HEK293 (cell line): ENCODE measurements at regions not wholly inside any gene's neighbourhood (a gene's known extent, or its start where the extent isn't known, plus 50 kb on each side); places are given as distances from the start of the nearest gene placed in this dataset.

ENCODE experiments used
- CTCF ChIA-PET: fragments of 350-600 bp; formaldehyde crosslinking; extraction: SDS; loops from one replicate; lab custom pipeline; 2021; ENCODE audit warnings: antibody characterized with exemption; lab: Yijun Ruan, JAX
- POLR2A ChIA-PET: fragments of 300-600 bp; formaldehyde crosslinking; extraction: SDS; loops from one replicate; lab custom pipeline; 2020; ENCODE audit warnings: antibody characterized with exemption, inconsistent platforms; lab: Yijun Ruan, JAX
- H3K27ac ChIP-seq: fragments of 200-500 bp; sonication (Bioruptor generic); 2 replicates; pipeline ENCODE4 v1.5.1; 2014; ENCODE audit warnings: low read depth, low read length, control low read depth, inconsistent platforms; ENCODE audit errors: extremely low read depth
- H3K36me3 ChIP-seq, 2 experiments: fragments of 200-500 bp in 1 of 2; sonication (Bioruptor generic) in 1 of 2; 1 replicate in 1 of 2; 2 replicates in 1 of 2; pipeline ENCODE4 v1.5.1; 2014 to 2017; ENCODE audit warnings: inconsistent platforms in 2 of 2, low read length in 2 of 2; ENCODE audit not compliant: control insufficient read depth in 2 of 2, insufficient read depth in 1 of 2
- H3K4me1 ChIP-seq: fragments of 200-500 bp; sonication (Bioruptor generic); 2 replicates; pipeline ENCODE4 v1.5.1; 2014; ENCODE audit warnings: mild to moderate bottlenecking, low read length, inconsistent platforms; ENCODE audit not compliant: control insufficient read depth, insufficient read depth
- H3K4me3 ChIP-seq: 2 replicates; pipeline ENCODE4 v1.5.1; 2011; ENCODE audit warnings: low read depth, mild to moderate bottlenecking, control low read depth, low read length, moderate library complexity
- H3K9me3 ChIP-seq: fragments of 200-500 bp; sonication (Bioruptor generic); 2 replicates; pipeline ENCODE4 v1.5.1; 2014; ENCODE audit warnings: low read depth, low read length, inconsistent platforms; ENCODE audit not compliant: control insufficient read depth, insufficient read depth
- BCL11A ChIP-seq: fragments of 450-650 bp; formaldehyde crosslinking; IDR thresholded peaks from 2 replicates; pipeline ENCODE4 v1.5.1; 2016; ENCODE audit warnings: low read depth, missing biosample characterization, missing genetic modification characterization
- EGR2 ChIP-seq: fragments of 450-650 bp; formaldehyde crosslinking; IDR thresholded peaks from 2 replicates; pipeline ENCODE4 v1.5.1; 2016; ENCODE audit warnings: low read depth, missing biosample characterization, missing genetic modification characterization
- HOXA7 ChIP-seq: sonication (generic); formaldehyde crosslinking; IDR thresholded peaks from 2 replicates; pipeline ENCODE4 v1.8.1; 2022; ENCODE audit warnings: missing genetic modification reagents, borderline replicate concordance
- WT1 ChIP-seq: fragments of 450-650 bp; formaldehyde crosslinking; IDR thresholded peaks from 2 replicates; pipeline ENCODE4 v1.5.1; 2016; ENCODE audit warnings: missing biosample characterization, missing genetic modification characterization
- ZBTB48 ChIP-seq: fragments of 450-650 bp; formaldehyde crosslinking; IDR thresholded peaks from 2 replicates; pipeline ENCODE4 v1.5.1; 2016; ENCODE audit warnings: missing biosample characterization, missing genetic modification characterization
- ZFHX2 ChIP-seq: fragments of 450-650 bp; formaldehyde crosslinking; conservative IDR thresholded peaks from 2 replicates; pipeline ENCODE4 v1.5.1; 2016; ENCODE audit warnings: missing biosample characterization, missing genetic modification characterization
- ZNF114 ChIP-seq: fragments of 450-650 bp; formaldehyde crosslinking; IDR thresholded peaks from 2 replicates; pipeline ENCODE4 v1.5.0; 2017; ENCODE audit warnings: missing biosample characterization, missing genetic modification characterization
- ZNF157 ChIP-seq: fragments of 450-650 bp; formaldehyde crosslinking; IDR thresholded peaks from 2 replicates; pipeline ENCODE4 v1.5.1; 2016; ENCODE audit warnings: missing biosample characterization, missing genetic modification characterization
- ZNF169 ChIP-seq: fragments of 450-650 bp; formaldehyde crosslinking; IDR thresholded peaks from 2 replicates; pipeline ENCODE4 v1.5.1; 2016; ENCODE audit warnings: missing biosample characterization, missing genetic modification characterization
- ZNF2 ChIP-seq: fragments of 450-650 bp; formaldehyde crosslinking; IDR thresholded peaks from 2 replicates; pipeline ENCODE4 v1.5.1; 2016; ENCODE audit warnings: missing biosample characterization, missing genetic modification characterization
- ZNF221 ChIP-seq: fragments of 450-650 bp; formaldehyde crosslinking; IDR thresholded peaks from 2 replicates; pipeline ENCODE4 v1.5.1; 2017; ENCODE audit warnings: missing biosample characterization, missing genetic modification characterization, borderline replicate concordance
- ZNF292 ChIP-seq: fragments of 450-650 bp; formaldehyde crosslinking; IDR thresholded peaks from 2 replicates; pipeline ENCODE4 v1.5.1; 2016; ENCODE audit warnings: low read depth, missing biosample characterization, missing genetic modification characterization, borderline replicate concordance
- ZNF366 ChIP-seq: fragments of 450-650 bp; formaldehyde crosslinking; conservative IDR thresholded peaks from 2 replicates; pipeline ENCODE4 v1.5.1; 2016; ENCODE audit warnings: missing biosample characterization, missing genetic modification characterization
- ZNF514 ChIP-seq: fragments of 450-650 bp; formaldehyde crosslinking; IDR thresholded peaks from 2 replicates; pipeline ENCODE4 v1.5.1; 2016; ENCODE audit warnings: missing biosample characterization, missing genetic modification characterization
- ZNF560 ChIP-seq: fragments of 450-650 bp; formaldehyde crosslinking; IDR thresholded peaks from 2 replicates; pipeline ENCODE4 v1.5.1; 2017; ENCODE audit warnings: missing biosample characterization, missing genetic modification characterization, borderline replicate concordance
- ZNF596 ChIP-seq: fragments of 450-650 bp; IDR thresholded peaks from 2 replicates; pipeline ENCODE4 v1.5.0; 2018; ENCODE audit warnings: missing biosample characterization, mild to moderate bottlenecking, missing genetic modification characterization, moderate library complexity
- ZNF623 ChIP-seq: fragments of 450-650 bp; formaldehyde crosslinking; IDR thresholded peaks from 2 replicates; pipeline ENCODE4 v1.5.1; 2016; ENCODE audit warnings: missing biosample characterization, missing genetic modification characterization
- ZNF654 ChIP-seq: fragments of 450-650 bp; formaldehyde crosslinking; IDR thresholded peaks from 2 replicates; pipeline ENCODE4 v1.5.1; 2016; ENCODE audit warnings: low read depth, missing biosample characterization, missing genetic modification characterization
- ZNF777 ChIP-seq: fragments of 450-650 bp; formaldehyde crosslinking; IDR thresholded peaks from 2 replicates; pipeline ENCODE4 v1.5.1; 2017; ENCODE audit warnings: missing biosample characterization, missing genetic modification characterization, borderline replicate concordance
- ZNF785 ChIP-seq: fragments of 450-650 bp; formaldehyde crosslinking; IDR thresholded peaks from 2 replicates; pipeline ENCODE4 v1.5.1; 2016; ENCODE audit warnings: missing biosample characterization, missing genetic modification characterization
- ZNF830 ChIP-seq: fragments of 450-650 bp; IDR thresholded peaks from 2 replicates; pipeline ENCODE4 v1.5.0; 2018; ENCODE audit warnings: missing biosample characterization, missing genetic modification characterization, low read depth, mild to moderate bottlenecking, moderate library complexity
- ZNF843 ChIP-seq: fragments of 450-650 bp; formaldehyde crosslinking; IDR thresholded peaks from 2 replicates; pipeline ENCODE4 v1.5.1; 2016; ENCODE audit warnings: missing biosample characterization, missing genetic modification characterization
- TF ChIP-seq, protein P1 (sequence below): fragments of 450-650 bp; formaldehyde crosslinking; IDR thresholded peaks from 2 replicates; pipeline ENCODE4 v1.5.1; 2017; ENCODE audit warnings: missing biosample characterization, mild to moderate bottlenecking, missing genetic modification characterization, moderate library complexity
- TF ChIP-seq, protein P2 (sequence below): sonication (generic); formaldehyde crosslinking; IDR thresholded peaks from 2 replicates; pipeline ENCODE4 v1.8.1; 2022; ENCODE audit warnings: mild to moderate bottlenecking, moderate library complexity, missing genetic modification reagents
- TF ChIP-seq, protein P3 (sequence below): fragments of 450-650 bp; formaldehyde crosslinking; IDR thresholded peaks from 2 replicates; pipeline ENCODE4 v1.5.1; 2016; ENCODE audit warnings: missing biosample characterization, missing genetic modification characterization
- TF ChIP-seq, protein P4 (sequence below): fragments of 450-650 bp; formaldehyde crosslinking; IDR thresholded peaks from 2 replicates; pipeline ENCODE4 v1.5.1; 2016; ENCODE audit warnings: missing biosample characterization, missing genetic modification characterization

DNA sequence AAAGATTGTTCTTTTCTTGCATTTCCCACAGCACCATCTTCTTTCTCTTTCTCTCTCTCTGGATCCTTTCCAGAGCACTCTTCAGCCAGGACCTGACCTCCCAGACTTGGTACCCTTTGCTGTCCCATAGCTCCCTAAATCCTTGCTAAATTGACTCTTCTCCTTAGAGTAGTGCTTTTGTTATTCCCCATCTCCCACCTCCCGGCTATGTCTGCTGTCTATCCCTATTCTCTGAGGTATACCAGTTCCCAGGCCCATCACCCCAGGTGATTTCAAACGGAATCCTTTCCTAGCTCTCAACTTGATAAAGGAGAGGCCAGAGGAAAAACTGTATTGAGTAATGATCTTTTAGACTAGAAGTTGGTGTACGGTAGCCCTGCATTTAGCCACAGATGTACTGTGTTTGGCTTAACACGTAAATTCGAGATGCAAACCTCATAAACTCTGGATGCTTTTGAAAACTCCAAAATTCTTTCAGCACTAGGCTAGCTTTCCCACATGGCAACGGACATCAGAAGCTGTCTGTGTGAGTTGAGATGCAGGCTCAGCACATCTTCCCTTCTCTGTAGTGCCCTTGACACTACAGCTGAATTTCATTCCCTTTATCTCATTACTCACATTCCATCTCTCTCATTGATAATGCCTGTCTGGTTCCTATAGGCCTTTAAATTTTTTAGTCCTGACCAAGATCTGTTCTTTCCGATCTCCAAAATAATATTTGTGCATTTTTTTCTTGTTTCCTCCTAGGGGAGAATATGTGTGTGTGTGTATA, 320.8 kb upstream of the ITGA1 start (continued):
- TF ChIP-seq, protein P1, sequence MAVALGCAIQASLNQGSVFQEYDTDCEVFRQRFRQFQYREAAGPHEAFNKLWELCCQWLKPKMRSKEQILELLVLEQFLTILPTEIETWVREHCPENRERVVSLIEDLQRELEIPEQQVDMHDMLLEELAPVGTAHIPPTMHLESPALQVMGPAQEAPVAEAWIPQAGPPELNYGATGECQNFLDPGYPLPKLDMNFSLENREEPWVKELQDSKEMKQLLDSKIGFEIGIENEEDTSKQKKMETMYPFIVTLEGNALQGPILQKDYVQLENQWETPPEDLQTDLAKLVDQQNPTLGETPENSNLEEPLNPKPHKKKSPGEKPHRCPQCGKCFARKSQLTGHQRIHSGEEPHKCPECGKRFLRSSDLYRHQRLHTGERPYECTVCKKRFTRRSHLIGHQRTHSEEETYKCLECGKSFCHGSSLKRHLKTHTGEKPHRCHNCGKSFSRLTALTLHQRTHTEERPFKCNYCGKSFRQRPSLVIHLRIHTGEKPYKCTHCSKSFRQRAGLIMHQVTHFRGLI (tag by site-specific recombination), result no peak
- no peak for TF ChIP-seq ZNF292 (tag by site-specific recombination)
- TF ChIP-seq ZNF366 (tag by site-specific recombination), result no peak

DNA sequence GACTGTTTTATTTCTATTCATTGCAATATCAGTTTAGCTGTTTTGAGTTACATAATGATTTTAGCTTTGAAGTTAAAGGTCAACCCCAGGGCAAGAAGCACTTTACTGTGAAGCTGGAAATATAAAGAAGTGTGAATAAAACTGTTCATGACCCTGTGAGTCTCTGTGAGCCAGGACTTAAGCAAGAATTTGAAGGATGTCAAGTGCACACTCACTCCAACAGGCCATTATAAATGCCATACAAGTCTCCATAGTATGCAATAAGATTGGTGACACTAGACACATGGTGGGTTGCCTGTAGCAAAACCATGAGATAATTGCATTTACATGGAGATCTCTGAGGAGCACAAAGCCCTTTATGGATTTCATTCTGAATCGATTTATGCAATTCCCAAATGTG, 318.7 kb upstream of the ITGA1 start:
- POLR2A ChIA-PET, result no interaction called here
- no peaks in the 10 kb centered on the region for H3K9me3 ChIP-seq
- CTCF ChIA-PET, result no interaction called here
- no peaks in the 10 kb centered on the region for H3K36me3 ChIP-seq
- no peak overlapping the region for H3K4me3 ChIP-seq
- no peak overlapping the region for H3K27ac ChIP-seq
- H3K4me1 ChIP-seq, result no peaks in the 10 kb centered on the region
- TF ChIP-seq ZNF777 (tag by site-specific recombination), result no peak
- no peak for TF ChIP-seq ZNF843 (tag by site-specific recombination)
- TF ChIP-seq, protein P2, sequence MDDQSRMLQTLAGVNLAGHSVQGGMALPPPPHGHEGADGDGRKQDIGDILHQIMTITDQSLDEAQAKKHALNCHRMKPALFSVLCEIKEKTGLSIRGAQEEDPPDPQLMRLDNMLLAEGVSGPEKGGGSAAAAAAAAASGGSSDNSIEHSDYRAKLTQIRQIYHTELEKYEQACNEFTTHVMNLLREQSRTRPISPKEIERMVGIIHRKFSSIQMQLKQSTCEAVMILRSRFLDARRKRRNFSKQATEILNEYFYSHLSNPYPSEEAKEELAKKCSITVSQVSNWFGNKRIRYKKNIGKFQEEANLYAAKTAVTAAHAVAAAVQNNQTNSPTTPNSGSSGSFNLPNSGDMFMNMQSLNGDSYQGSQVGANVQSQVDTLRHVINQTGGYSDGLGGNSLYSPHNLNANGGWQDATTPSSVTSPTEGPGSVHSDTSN (CRISPR knock-in tag), result no peak
- no peak for TF ChIP-seq ZNF560
- TF ChIP-seq BCL11A, result no peak
- no peak for TF ChIP-seq ZNF169 (tag by site-specific recombination)

DNA sequence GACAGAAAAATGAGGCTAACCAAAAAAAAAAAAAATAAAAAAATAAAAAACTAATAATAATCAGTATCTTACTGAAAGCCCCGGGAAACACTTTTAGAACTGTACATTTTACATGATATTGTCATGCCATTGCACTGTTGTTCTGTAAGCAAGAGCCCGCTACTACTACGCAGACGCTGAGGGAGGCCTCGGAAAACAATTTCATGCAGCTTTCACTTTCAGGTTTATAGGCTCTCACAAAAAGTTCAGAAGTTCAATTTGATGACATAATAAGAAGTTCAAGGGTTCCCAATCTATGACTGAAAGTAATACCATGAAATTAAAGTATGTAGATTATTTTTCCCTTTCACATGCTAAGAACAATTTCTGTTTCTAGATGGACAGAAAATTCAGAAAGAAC, 318.3 kb upstream of the ITGA1 start:
- POLR2A ChIA-PET, result no interaction called here
- H3K36me3 ChIP-seq, result no peaks in the 10 kb centered on the region

More for the DNA sequence above, 318.3 kb upstream of the ITGA1 start:
- TF ChIP-seq, protein P1 (tag by site-specific recombination), result no peak
- TF ChIP-seq ZNF221 (no peak), ZNF777 (tag by site-specific recombination) (no peak), WT1 (tag by site-specific recombination) (no peak), ZNF157 (no peak), ZNF654 (no peak), ZNF830 (tag by site-specific recombination) (no peak), ZNF596 (tag by site-specific recombination) (no peak), ZBTB48 (tag by site-specific recombination) (no peak), ZNF623 (tag by site-specific recombination) (no peak), ZNF2 (tag by site-specific recombination) (no peak), HOXA7 (no peak), ZNF785 (no peak), EGR2 (tag by site-specific recombination) (no peak), ZNF514 (tag by site-specific recombination) (no peak), ZFHX2 (no peak), ZNF114 (tag by site-specific recombination) (no peak)
- TF ChIP-seq, protein P3, sequence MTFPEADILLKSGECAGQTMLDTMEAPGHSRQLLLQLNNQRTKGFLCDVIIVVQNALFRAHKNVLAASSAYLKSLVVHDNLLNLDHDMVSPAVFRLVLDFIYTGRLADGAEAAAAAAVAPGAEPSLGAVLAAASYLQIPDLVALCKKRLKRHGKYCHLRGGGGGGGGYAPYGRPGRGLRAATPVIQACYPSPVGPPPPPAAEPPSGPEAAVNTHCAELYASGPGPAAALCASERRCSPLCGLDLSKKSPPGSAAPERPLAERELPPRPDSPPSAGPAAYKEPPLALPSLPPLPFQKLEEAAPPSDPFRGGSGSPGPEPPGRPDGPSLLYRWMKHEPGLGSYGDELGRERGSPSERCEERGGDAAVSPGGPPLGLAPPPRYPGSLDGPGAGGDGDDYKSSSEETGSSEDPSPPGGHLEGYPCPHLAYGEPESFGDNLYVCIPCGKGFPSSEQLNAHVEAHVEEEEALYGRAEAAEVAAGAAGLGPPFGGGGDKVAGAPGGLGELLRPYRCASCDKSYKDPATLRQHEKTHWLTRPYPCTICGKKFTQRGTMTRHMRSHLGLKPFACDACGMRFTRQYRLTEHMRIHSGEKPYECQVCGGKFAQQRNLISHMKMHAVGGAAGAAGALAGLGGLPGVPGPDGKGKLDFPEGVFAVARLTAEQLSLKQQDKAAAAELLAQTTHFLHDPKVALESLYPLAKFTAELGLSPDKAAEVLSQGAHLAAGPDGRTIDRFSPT, result no peak
- TF ChIP-seq, protein P4, sequence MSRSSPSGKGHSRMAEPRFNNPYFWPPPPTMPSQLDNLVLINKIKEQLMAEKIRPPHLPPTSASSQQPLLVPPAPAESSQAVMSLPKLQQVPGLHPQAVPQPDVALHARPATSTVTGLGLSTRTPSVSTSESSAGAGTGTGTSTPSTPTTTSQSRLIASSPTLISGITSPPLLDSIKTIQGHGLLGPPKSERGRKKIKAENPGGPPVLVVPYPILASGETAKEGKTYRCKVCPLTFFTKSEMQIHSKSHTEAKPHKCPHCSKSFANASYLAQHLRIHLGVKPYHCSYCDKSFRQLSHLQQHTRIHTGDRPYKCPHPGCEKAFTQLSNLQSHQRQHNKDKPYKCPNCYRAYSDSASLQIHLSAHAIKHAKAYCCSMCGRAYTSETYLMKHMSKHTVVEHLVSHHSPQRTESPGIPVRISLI (tag by site-specific recombination), result no peak
- no peaks in the 10 kb centered on the region for H3K9me3 ChIP-seq
- no peak overlapping the region for H3K4me3 ChIP-seq
- H3K27ac ChIP-seq, result no peak overlapping the region
- CTCF ChIA-PET, result no interaction called here
- no peaks in the 10 kb centered on the region for H3K4me1 ChIP-seq
